H9 (cell line): ENCODE measurements at regions not wholly inside any gene's neighbourhood (a gene's known extent, or its start where the extent isn't known, plus 50 kb on each side); places are given as distances from the start of the nearest gene placed in this dataset.

Source experiments
- DNase-seq: peaks from one replicate; pipeline ENCODE4 v3.0.0-alpha.2; 2017
- H2AFZ ChIP-seq: one replicate; pipeline ENCODE4 v1.6.1; 2013; ENCODE audit warnings: mild to moderate bottlenecking, low read length, control low read depth, moderate library complexity
- H2AK5ac ChIP-seq: 2 replicates; pipeline ENCODE4 v1.6.1; 2013; ENCODE audit warnings: low read length, control low read depth, mixed read lengths; ENCODE audit not compliant: insufficient read length
- H2BK120ac ChIP-seq: one replicate; pipeline ENCODE4 v1.6.1; 2013; ENCODE audit warnings: low read depth, mild to moderate bottlenecking, low read length, control low read depth, inconsistent platforms; ENCODE audit not compliant: poor library complexity, severe bottlenecking
- H2BK12ac ChIP-seq: 2 replicates; pipeline ENCODE4 v1.6.1; 2013; ENCODE audit warnings: low read length, control low read depth, mixed read lengths, low read depth; ENCODE audit not compliant: insufficient read length
- H2BK15ac ChIP-seq: 2 replicates; pipeline ENCODE4 v1.6.1; 2013; ENCODE audit warnings: low read depth, low read length, control low read depth
- H2BK20ac ChIP-seq: one replicate; pipeline ENCODE4 v1.6.1; 2013; ENCODE audit warnings: low read depth, mild to moderate bottlenecking, low read length, control low read depth, inconsistent platforms; ENCODE audit not compliant: poor library complexity, severe bottlenecking
- H2BK5ac ChIP-seq: 2 replicates; pipeline ENCODE4 v1.6.1; 2013; ENCODE audit warnings: low read length, control low read depth, mixed read lengths; ENCODE audit not compliant: insufficient read length
- H3K14ac ChIP-seq: 2 replicates; pipeline ENCODE4 v1.6.1; 2013; ENCODE audit warnings: low read length, control low read depth; ENCODE audit not compliant: insufficient read depth
- H3K18ac ChIP-seq: 2 replicates; pipeline ENCODE4 v1.6.1; 2013; ENCODE audit warnings: low read depth, mild to moderate bottlenecking, mixed read lengths, low read length, control low read depth; ENCODE audit not compliant: insufficient read length
- H3K23ac ChIP-seq: 2 replicates; pipeline ENCODE4 v1.6.1; 2013; ENCODE audit warnings: low read length, control low read depth, mixed read lengths, low read depth; ENCODE audit not compliant: insufficient read length
- H3K23me2 ChIP-seq: 2 replicates; pipeline ENCODE4 v1.6.1; 2013; ENCODE audit warnings: low read depth, mild to moderate bottlenecking, mixed read lengths, low read length, control low read depth; ENCODE audit not compliant: insufficient read length, poor library complexity, severe bottlenecking
- H3K27ac ChIP-seq: 2 replicates; pipeline ENCODE4 v1.5.1; 2013; ENCODE audit warnings: low read length, control low read depth, mixed read lengths, low read depth; ENCODE audit not compliant: insufficient read length
- H3K27me3 ChIP-seq: 2 replicates; pipeline ENCODE4 v1.6.1; 2013; ENCODE audit warnings: low read length, control low read depth, inconsistent platforms; ENCODE audit not compliant: insufficient read depth
- H3K4ac ChIP-seq: 2 replicates; pipeline ENCODE4 v1.6.1; 2013; ENCODE audit warnings: low read depth, mild to moderate bottlenecking, control low read depth, inconsistent platforms, low read length, moderate library complexity
- H3K4me1 ChIP-seq: 2 replicates; pipeline ENCODE4 v1.6.1; 2013; ENCODE audit warnings: low read length, control low read depth, inconsistent platforms; ENCODE audit not compliant: insufficient read depth
- H3K4me2 ChIP-seq: 2 replicates; pipeline ENCODE4 v1.6.1; 2013; ENCODE audit warnings: low read length, control low read depth, mixed read lengths; ENCODE audit not compliant: insufficient read length, insufficient read depth
- H3K56ac ChIP-seq: 2 replicates; pipeline ENCODE4 v1.6.1; 2013; ENCODE audit warnings: low read depth, mild to moderate bottlenecking, mixed read lengths, low read length, control low read depth; ENCODE audit not compliant: insufficient read length
- H3K79me1 ChIP-seq: 2 replicates; pipeline ENCODE4 v1.6.1; 2013; ENCODE audit warnings: low read depth, mild to moderate bottlenecking, moderate library complexity, low read length, control low read depth, inconsistent platforms; ENCODE audit not compliant: insufficient read depth, poor library complexity, severe bottlenecking
- H3K79me2 ChIP-seq: 2 replicates; pipeline ENCODE4 v1.6.1; 2013; ENCODE audit warnings: low read length, control low read depth, inconsistent platforms; ENCODE audit not compliant: insufficient read depth
- H3K9ac ChIP-seq: 2 replicates; pipeline ENCODE4 v1.6.1; 2013; ENCODE audit warnings: low read length, control low read depth, mixed read lengths; ENCODE audit not compliant: insufficient read length; ENCODE audit errors: extremely low read depth
- H3K9me3 ChIP-seq: one replicate; pipeline ENCODE4 v1.6.1; 2013; ENCODE audit warnings: low read depth, low read length, inconsistent platforms; ENCODE audit not compliant: control insufficient read depth
- H3T11ph ChIP-seq: one replicate; pipeline ENCODE4 v1.6.1; 2013; ENCODE audit warnings: mild to moderate bottlenecking, low read length, control low read depth, inconsistent platforms
- H4K20me1 ChIP-seq: one replicate; pipeline ENCODE4 v1.6.1; 2013; ENCODE audit not compliant: control insufficient read depth, insufficient read length, insufficient read depth
- H4K5ac ChIP-seq: 2 replicates; pipeline ENCODE4 v1.6.1; 2013; ENCODE audit warnings: low read depth, mild to moderate bottlenecking, mixed read lengths, low read length, control low read depth; ENCODE audit not compliant: insufficient read length
- H4K8ac ChIP-seq: replicated peaks from 2 replicates; pipeline ENCODE4 v1.6.1; 2013; ENCODE audit warnings: low read length, control low read depth, mixed read lengths, low read depth; ENCODE audit not compliant: insufficient read length
- H4K91ac ChIP-seq: 2 replicates; pipeline ENCODE4 v1.6.1; 2013; ENCODE audit warnings: low read depth, mild to moderate bottlenecking, moderate library complexity, mixed read lengths, low read length, control low read depth; ENCODE audit not compliant: insufficient read length
- H3K27ac Mint-ChIP-seq, 3 experiments: 2 replicates in 2 of 3; 3 replicates in 1 of 3; pipeline ENCODE4 v1.8.0; 2020 to 2021; ENCODE audit warnings: mixed read lengths in 3 of 3, mild to moderate bottlenecking in 1 of 3, moderate library complexity in 1 of 3
- H3K27me3 Mint-ChIP-seq: 2 replicates; pipeline ENCODE4 v1.8.0; 2021; ENCODE audit warnings: low read depth, mild to moderate bottlenecking, moderate library complexity, mixed read lengths
- H3K36me3 Mint-ChIP-seq, 3 experiments: 2 replicates in 2 of 3; 3 replicates in 1 of 3; pipeline ENCODE4 v1.8.0; 2020 to 2021; ENCODE audit warnings: low read depth in 3 of 3, mixed read lengths in 3 of 3; ENCODE audit not compliant: insufficient read depth in 1 of 3
- H3K4me1 Mint-ChIP-seq, 2 experiments: 2 replicates each; pipeline ENCODE4 v1.8.0; 2020; ENCODE audit warnings: mixed read lengths in 2 of 2
- H3K4me3 Mint-ChIP-seq, 2 experiments: 2 replicates in 1 of 2; 3 replicates in 1 of 2; pipeline ENCODE4 v1.8.0; 2020 to 2021; ENCODE audit warnings: mild to moderate bottlenecking in 2 of 2, mixed read lengths in 2 of 2, moderate library complexity in 1 of 2
- H3K9me3 Mint-ChIP-seq, 2 experiments: 2 replicates in 1 of 2; 3 replicates in 1 of 2; pipeline ENCODE4 v1.8.0; 2020; ENCODE audit warnings: mild to moderate bottlenecking in 2 of 2, mixed read lengths in 2 of 2, moderate library complexity in 1 of 2
- WGBS: extraction: QIAGEN DNeasy Blood & Tissue Kit; methylation state at CpG from one replicate; pipeline ENCODE4 v1.1.7; 2013; ENCODE audit warnings: missing lambda C conversion rate, low lambda C conversion rate, mixed read lengths; ENCODE audit not compliant: insufficient read length; ENCODE audit errors: extremely low coverage; 5-methylcytosine and 5-hydroxymethylcytosine counted together
- TF ChIP-seq, protein P1 (sequence below): fragments of 200-600 bp; sonication (generic); conservative IDR thresholded peaks from 3 replicates; pipeline ENCODE4 v1.8.0; 2021; ENCODE audit warnings: antibody characterized with exemption, mild to moderate bottlenecking

DNA sequence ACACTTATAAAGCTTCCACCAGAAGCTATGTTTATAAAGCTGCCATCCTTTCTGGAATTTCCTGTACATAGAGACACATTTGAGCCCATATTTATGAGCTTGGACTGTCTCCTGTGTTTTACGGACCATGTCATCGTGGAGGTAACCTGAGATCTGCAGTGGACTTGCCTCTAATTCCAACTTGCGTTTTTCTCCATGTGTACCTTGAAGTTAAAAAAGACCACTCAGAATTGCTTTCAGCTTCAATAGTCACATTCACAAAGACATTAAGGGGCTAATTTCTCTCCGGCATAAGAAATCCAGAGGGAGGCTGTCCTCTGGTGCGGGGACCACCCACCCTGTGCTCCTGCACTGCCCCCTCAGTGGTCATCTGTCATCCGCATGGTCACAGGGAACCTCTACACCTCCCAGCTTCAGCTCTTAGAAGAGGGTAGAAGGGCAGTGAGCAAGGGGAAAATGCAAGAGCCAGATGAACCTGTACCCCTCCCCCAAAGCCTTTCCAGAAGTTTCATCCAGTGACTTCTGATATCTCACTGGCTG, 521.4 kb upstream of the CAMK1G start:
- H3K79me2 ChIP-seq = no peaks in the 10 kb centered on the region
- H2BK5ac ChIP-seq = no peak overlapping the region
- H3K9ac ChIP-seq = no peak overlapping the region
- no peak overlapping the region for H3K23ac ChIP-seq
- Mint-ChIP-seq H3K27me3 (peaks cover 8% of the 10 kb centered on the region), H3K4me1 (peaks cover 20 to 25% of the 10 kb centered on the region in 2 experiments), H3K36me3 (no peaks in the 10 kb centered on the region), H3K4me3 (no peak overlapping the region), H3K27ac (no peak overlapping the region), H3K9me3 (peaks cover under 1 to 1% of the 10 kb centered on the region in 2 experiments; a peak in 2 of 5 replicates)
- no peak overlapping the region for H2BK20ac ChIP-seq
- H3T11ph ChIP-seq = no peak overlapping the region
- no peak overlapping the region for H3K4ac ChIP-seq
- H3K56ac ChIP-seq = no peak overlapping the region
- no peak overlapping the region for H4K8ac ChIP-seq
- H3K27ac ChIP-seq = no peak overlapping the region
- no peaks in the 10 kb centered on the region for H3K23me2 ChIP-seq
- H3K14ac ChIP-seq = no peak overlapping the region; the same call in 1 of the 2 replicates
- H2BK120ac ChIP-seq = no peak overlapping the region
- no peak overlapping the region for H2BK12ac ChIP-seq
- TF ChIP-seq, protein P1, sequence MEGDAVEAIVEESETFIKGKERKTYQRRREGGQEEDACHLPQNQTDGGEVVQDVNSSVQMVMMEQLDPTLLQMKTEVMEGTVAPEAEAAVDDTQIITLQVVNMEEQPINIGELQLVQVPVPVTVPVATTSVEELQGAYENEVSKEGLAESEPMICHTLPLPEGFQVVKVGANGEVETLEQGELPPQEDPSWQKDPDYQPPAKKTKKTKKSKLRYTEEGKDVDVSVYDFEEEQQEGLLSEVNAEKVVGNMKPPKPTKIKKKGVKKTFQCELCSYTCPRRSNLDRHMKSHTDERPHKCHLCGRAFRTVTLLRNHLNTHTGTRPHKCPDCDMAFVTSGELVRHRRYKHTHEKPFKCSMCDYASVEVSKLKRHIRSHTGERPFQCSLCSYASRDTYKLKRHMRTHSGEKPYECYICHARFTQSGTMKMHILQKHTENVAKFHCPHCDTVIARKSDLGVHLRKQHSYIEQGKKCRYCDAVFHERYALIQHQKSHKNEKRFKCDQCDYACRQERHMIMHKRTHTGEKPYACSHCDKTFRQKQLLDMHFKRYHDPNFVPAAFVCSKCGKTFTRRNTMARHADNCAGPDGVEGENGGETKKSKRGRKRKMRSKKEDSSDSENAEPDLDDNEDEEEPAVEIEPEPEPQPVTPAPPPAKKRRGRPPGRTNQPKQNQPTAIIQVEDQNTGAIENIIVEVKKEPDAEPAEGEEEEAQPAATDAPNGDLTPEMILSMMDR = no peak
- no peak overlapping the region for H2AFZ ChIP-seq
- no peak overlapping the region for H4K5ac ChIP-seq
- H3K79me1 ChIP-seq = no peaks in the 10 kb centered on the region
- H3K27me3 ChIP-seq = no peaks in the 10 kb centered on the region
- WGBS = no CpG with 5 or more reads among the region's 6 CpGs
- H3K18ac ChIP-seq = no peak overlapping the region
- H4K91ac ChIP-seq = no peak overlapping the region
- H3K9me3 ChIP-seq = no peaks in the 10 kb centered on the region
- no peak overlapping the region for H3K4me2 ChIP-seq
- no peaks in the 10 kb centered on the region for H4K20me1 ChIP-seq
- no peaks in the 10 kb centered on the region for H3K4me1 ChIP-seq
- H2AK5ac ChIP-seq = no peak overlapping the region
- DNase-seq = no peak
- H2BK15ac ChIP-seq = no peak overlapping the region
